ENCODE measurements at regions not wholly inside any gene's neighbourhood (a gene's known extent, or its start where the extent isn't known, plus 50 kb on each side); places are given as distances from the start of the nearest gene placed in this dataset.

- DNase-seq, result no peak
- H2AFZ ChIP-seq (ENCODE audit: low read length), result no peak overlapping the region
- H3K79me2 ChIP-seq (ENCODE audit: low read length), result no peaks in the 10 kb centered on the region
- no peaks in the 10 kb centered on the region for H3K4me1 ChIP-seq (ENCODE audit: low read length)
- no peaks in the 10 kb centered on the region for H4K20me1 ChIP-seq (ENCODE audit: insufficient read depth, low read depth, low read length)
- H3K27me3 ChIP-seq (ENCODE audit: low read length), result no peaks in the 10 kb centered on the region
- H3K9me2 ChIP-seq (replicated peaks; ENCODE audit: insufficient read depth, low read length), result no peaks in the 10 kb centered on the region
- H3K4me2 ChIP-seq (ENCODE audit: low read depth, low read length, poor library complexity, severe bottlenecking), result no peak overlapping the region
- no peak overlapping the region for H3K27ac ChIP-seq (ENCODE audit: low read length)
- no peak overlapping the region for H3K4me3 ChIP-seq (ENCODE audit: low read length)
- H3K9me3 ChIP-seq (ENCODE audit: low read length), result no peaks in the 10 kb centered on the region
- H3K36me3 ChIP-seq (ENCODE audit: insufficient read depth, low read length), result no peaks in the 10 kb centered on the region
- H3K9ac ChIP-seq (ENCODE audit: low read length), result no peak overlapping the region
Measured at GRCh38 chr1:87197641-87198040, 131.0 kb upstream of the LMO4 start.

DNA sequence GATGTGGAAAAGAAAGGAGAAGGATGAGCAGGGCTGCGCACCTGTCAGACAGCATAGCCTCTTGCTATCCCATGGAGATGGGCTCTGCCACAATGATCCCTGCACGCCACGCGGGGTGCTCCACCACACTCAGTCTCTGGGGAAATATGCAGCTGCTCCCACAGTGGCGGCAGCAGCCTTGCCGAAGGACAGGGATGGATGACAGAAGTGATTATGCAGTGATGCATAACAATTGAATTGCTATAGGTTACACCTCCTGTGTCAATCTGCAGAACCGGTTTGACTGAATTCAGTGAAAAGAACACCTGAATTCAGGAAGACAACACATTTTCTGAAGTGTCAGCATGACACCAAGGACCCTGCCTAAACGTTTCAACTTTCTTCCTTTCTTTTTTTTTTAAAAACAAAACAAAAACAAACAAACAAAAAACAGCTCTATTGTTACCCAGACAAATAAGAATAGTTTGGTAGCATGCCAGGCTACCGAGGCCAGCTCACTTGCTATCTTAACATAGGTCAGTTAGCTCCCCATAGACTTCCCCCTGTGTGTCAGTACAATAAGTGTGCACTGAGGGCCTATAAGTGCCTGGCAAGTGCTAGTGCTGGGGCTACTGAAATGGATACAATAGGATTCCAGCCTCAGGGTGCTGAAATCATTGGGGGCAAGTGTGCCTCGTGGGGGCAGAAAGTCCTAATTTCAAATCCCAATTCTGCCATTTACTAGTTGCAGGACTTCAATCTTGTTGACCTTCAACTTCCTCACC is 127.6 kb upstream of the LMO4 start:
- H2AFZ ChIP-seq (ENCODE audit: low read length), result no peak overlapping the region
- H3K27me3 ChIP-seq (ENCODE audit: low read length), result no peaks in the 10 kb centered on the region
- no peak overlapping the region for H3K4me3 ChIP-seq (ENCODE audit: low read length)
- no peak overlapping the region for H3K9ac ChIP-seq (ENCODE audit: low read length)
- no peak overlapping the region for H3K4me2 ChIP-seq (ENCODE audit: low read depth, low read length, poor library complexity, severe bottlenecking)
- no peaks in the 10 kb centered on the region for H3K79me2 ChIP-seq (ENCODE audit: low read length)
- no peak for DNase-seq
- no peaks in the 10 kb centered on the region for H3K9me3 ChIP-seq (ENCODE audit: low read length)
- no peaks in the 10 kb centered on the region for H4K20me1 ChIP-seq (ENCODE audit: insufficient read depth, low read depth, low read length)
- no peaks in the 10 kb centered on the region for H3K9me2 ChIP-seq (replicated peaks; ENCODE audit: insufficient read depth, low read length)
- peaks cover 9% of the 10 kb centered on the region for H3K4me1 ChIP-seq (ENCODE audit: low read length)
- no peak overlapping the region for H3K27ac ChIP-seq (ENCODE audit: low read length)
- no peaks in the 10 kb centered on the region for H3K36me3 ChIP-seq (ENCODE audit: insufficient read depth, low read length)

DNA sequence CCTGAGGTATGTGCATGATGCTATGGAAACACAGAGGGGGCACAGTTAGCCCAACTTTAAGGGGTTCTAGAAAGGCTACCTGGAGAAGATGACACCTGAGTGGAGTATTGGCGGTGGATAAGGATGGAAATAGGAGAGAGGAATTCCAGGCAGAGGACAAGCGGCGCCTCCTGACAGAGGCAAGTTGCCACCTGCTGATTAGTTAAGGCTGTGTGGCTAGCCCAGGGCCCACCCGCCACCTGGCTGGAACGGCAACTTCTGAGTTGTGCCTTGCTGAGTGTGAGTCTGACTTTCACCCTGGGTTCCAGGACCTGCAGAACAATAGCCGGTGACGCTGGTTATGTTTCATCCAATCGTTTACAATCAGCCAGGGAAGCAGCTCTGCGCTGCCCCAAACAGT is 126.9 kb upstream of the LMO4 start:
- Histone ChIP-seq H4K20me1 (ENCODE audit: insufficient read depth, low read depth, low read length) (no peaks in the 10 kb centered on the region), H3K9me2 (replicated peaks; ENCODE audit: insufficient read depth, low read length) (no peaks in the 10 kb centered on the region), H3K27ac (ENCODE audit: low read length) (no peak overlapping the region), H3K9ac (ENCODE audit: low read length) (no peak overlapping the region), H3K9me3 (ENCODE audit: low read length) (no peaks in the 10 kb centered on the region), H3K4me3 (ENCODE audit: low read length) (no peak overlapping the region), H3K27me3 (ENCODE audit: low read length) (no peaks in the 10 kb centered on the region), H3K79me2 (ENCODE audit: low read length) (no peaks in the 10 kb centered on the region), H2AFZ (ENCODE audit: low read length) (no peak overlapping the region), H3K36me3 (ENCODE audit: insufficient read depth, low read length) (no peaks in the 10 kb centered on the region), H3K4me1 (ENCODE audit: low read length) (peaks cover 16% of the 10 kb centered on the region), H3K4me2 (ENCODE audit: low read depth, low read length, poor library complexity, severe bottlenecking) (no peak overlapping the region)
- DNase-seq, result no peak

DNA sequence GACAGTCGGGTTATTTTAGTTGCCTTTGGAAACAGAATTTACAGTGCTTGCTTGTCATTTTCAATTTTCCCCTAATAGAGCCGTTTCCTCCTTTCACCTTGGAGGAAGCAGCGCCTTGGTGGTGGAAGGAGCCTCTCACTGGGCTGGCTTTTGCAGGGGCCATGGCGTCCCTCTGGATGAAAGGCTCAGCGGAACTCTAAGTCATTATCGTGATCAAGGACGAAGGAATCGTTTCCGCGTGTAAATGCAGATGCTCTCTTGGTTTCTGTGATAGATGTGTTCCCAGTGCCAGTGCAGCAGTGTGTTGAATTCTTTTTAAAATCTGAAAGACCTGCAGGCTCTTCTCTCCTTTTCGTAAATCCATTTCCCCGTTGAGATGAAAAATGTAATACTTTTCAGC is 126.2 kb upstream of the LMO4 start:
- Histone ChIP-seq H2AFZ (ENCODE audit: low read length) (no peak overlapping the region), H4K20me1 (ENCODE audit: insufficient read depth, low read depth, low read length) (no peaks in the 10 kb centered on the region), H3K36me3 (ENCODE audit: insufficient read depth, low read length) (no peaks in the 10 kb centered on the region), H3K27me3 (ENCODE audit: low read length) (no peaks in the 10 kb centered on the region), H3K79me2 (ENCODE audit: low read length) (no peaks in the 10 kb centered on the region), H3K9me3 (ENCODE audit: low read length) (no peaks in the 10 kb centered on the region), H3K9me2 (replicated peaks; ENCODE audit: insufficient read depth, low read length) (no peaks in the 10 kb centered on the region), H3K27ac (ENCODE audit: low read length) (no peak overlapping the region), H3K4me2 (ENCODE audit: low read depth, low read length, poor library complexity, severe bottlenecking) (no peak overlapping the region), H3K4me1 (ENCODE audit: low read length) (peaks cover 23% of the 10 kb centered on the region), H3K9ac (ENCODE audit: low read length) (no peak overlapping the region), H3K4me3 (ENCODE audit: low read length) (no peak overlapping the region)
- no peak for DNase-seq

- H3K9me2 ChIP-seq (replicated peaks; ENCODE audit: insufficient read depth, low read length), result no peaks in the 10 kb centered on the region
- H4K20me1 ChIP-seq (ENCODE audit: insufficient read depth, low read depth, low read length), result no peaks in the 10 kb centered on the region
- no peaks in the 10 kb centered on the region for H3K9me3 ChIP-seq (ENCODE audit: low read length)
- H2AFZ ChIP-seq (ENCODE audit: low read length), result no peak overlapping the region
- peaks cover 24% of the 10 kb centered on the region for H3K4me1 ChIP-seq (ENCODE audit: low read length)
- H3K9ac ChIP-seq (ENCODE audit: low read length), result no peak overlapping the region
- H3K36me3 ChIP-seq (ENCODE audit: insufficient read depth, low read length), result no peaks in the 10 kb centered on the region
- no peaks in the 10 kb centered on the region for H3K27me3 ChIP-seq (ENCODE audit: low read length)
- no peak overlapping the region for H3K4me3 ChIP-seq (ENCODE audit: low read length)
- DNase-seq, result no peak
- H3K4me2 ChIP-seq (ENCODE audit: low read depth, low read length, poor library complexity, severe bottlenecking), result no peak overlapping the region
- H3K27ac ChIP-seq (ENCODE audit: low read length), result no peak overlapping the region
- H3K79me2 ChIP-seq (ENCODE audit: low read length), result no peaks in the 10 kb centered on the region
Measured at GRCh38 chr1:87202922-87203655, 125.6 kb upstream of the LMO4 start.

DNA sequence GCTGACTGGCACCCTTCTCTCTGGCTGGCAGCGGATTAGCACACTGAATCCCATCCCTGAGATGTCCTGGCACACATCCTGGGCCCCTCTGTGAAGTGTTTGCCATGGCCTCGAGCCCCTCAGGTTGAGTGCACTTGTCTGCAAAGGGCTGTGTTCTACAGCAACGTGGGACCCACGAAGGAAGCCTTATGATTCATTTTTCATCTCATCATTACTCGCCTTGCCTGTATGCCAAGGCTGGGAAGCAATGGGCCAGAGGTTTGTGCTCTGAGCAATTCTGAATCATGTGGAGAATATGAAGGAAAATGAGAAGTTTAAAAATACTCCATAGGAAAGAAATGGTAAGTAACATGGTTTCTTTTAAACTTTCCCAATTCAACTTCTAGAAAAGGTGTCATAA is 124.8 kb upstream of the LMO4 start:
- no peak overlapping the region for H3K9ac ChIP-seq (ENCODE audit: low read length)
- H3K79me2 ChIP-seq (ENCODE audit: low read length), result no peaks in the 10 kb centered on the region
- H2AFZ ChIP-seq (ENCODE audit: low read length), result no peak overlapping the region
- H3K9me2 ChIP-seq (replicated peaks; ENCODE audit: insufficient read depth, low read length), result no peaks in the 10 kb centered on the region
- no peaks in the 10 kb centered on the region for H3K36me3 ChIP-seq (ENCODE audit: insufficient read depth, low read length)
- H3K9me3 ChIP-seq (ENCODE audit: low read length), result no peaks in the 10 kb centered on the region
- H3K4me3 ChIP-seq (ENCODE audit: low read length), result no peak overlapping the region
- H4K20me1 ChIP-seq (ENCODE audit: insufficient read depth, low read depth, low read length), result no peaks in the 10 kb centered on the region
- DNase-seq, result no peak
- H3K4me2 ChIP-seq (ENCODE audit: low read depth, low read length, poor library complexity, severe bottlenecking), result no peak overlapping the region
- H3K27me3 ChIP-seq (ENCODE audit: low read length), result no peaks in the 10 kb centered on the region
- H3K27ac ChIP-seq (ENCODE audit: low read length), result no peak overlapping the region
- H3K4me1 ChIP-seq (ENCODE audit: low read length), result peaks cover 24% of the 10 kb centered on the region

DNA sequence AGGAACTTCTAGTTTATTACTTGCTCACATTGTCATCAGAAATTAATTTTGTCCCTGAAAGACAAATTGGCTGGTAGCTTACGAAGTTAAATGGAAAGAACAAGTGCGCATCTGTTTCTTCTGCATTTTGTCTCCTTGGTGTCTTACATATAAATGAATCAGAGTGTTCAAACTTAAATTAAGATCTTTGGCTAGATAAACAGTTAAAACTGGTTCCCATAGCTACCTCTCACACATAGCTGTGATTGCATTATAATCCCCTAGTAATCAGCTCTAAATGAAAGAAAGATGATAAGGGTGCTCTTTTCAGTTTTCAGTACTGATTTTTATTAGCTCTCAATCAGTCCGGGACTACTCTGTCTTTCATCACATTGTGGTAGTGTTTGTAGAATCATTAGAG is 124.2 kb upstream of the LMO4 start:
- Histone ChIP-seq H3K27ac (ENCODE audit: low read length) (no peak overlapping the region), H2AFZ (ENCODE audit: low read length) (no peak overlapping the region)

DNA sequence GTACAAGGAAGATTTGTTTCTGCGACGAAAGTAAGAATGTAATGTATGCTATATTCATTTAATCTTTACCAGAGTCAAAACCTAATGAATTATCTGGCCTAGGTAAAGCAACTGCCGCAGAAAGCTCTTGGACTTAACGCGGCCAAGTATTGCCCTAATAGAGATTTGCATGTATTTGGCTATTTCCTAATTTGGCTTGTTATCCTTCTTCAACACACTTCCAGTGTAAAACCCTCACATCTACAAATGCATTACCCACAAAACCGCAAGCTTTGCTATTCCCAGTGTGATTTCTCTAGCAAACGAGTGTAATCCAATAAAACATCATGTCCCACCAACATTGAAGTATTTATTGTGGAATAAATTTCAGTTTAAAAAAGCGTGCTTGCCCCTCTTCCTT is 123.8 kb upstream of the LMO4 start:
- no peak for DNase-seq
- Histone ChIP-seq H4K20me1 (ENCODE audit: insufficient read depth, low read depth, low read length) (no peaks in the 10 kb centered on the region), H3K4me2 (ENCODE audit: low read depth, low read length, poor library complexity, severe bottlenecking) (no peak overlapping the region), H3K9me3 (ENCODE audit: low read length) (no peaks in the 10 kb centered on the region), H3K9me2 (replicated peaks; ENCODE audit: insufficient read depth, low read length) (no peaks in the 10 kb centered on the region), H3K27me3 (ENCODE audit: low read length) (no peaks in the 10 kb centered on the region), H3K4me1 (ENCODE audit: low read length) (peaks cover 24% of the 10 kb centered on the region), H3K79me2 (ENCODE audit: low read length) (no peaks in the 10 kb centered on the region), H3K27ac (ENCODE audit: low read length) (no peak overlapping the region), H3K4me3 (ENCODE audit: low read length) (no peak overlapping the region), H3K36me3 (ENCODE audit: insufficient read depth, low read length) (no peaks in the 10 kb centered on the region), H2AFZ (ENCODE audit: low read length) (no peak overlapping the region), H3K9ac (ENCODE audit: low read length) (no peak overlapping the region)

More for the DNA sequence above, 124.2 kb upstream of the LMO4 start:
- no peaks in the 10 kb centered on the region for H3K36me3 ChIP-seq (ENCODE audit: insufficient read depth, low read length)
- no peak overlapping the region for H3K4me3 ChIP-seq (ENCODE audit: low read length)
- H3K9me3 ChIP-seq (ENCODE audit: low read length), result no peaks in the 10 kb centered on the region
- no peaks in the 10 kb centered on the region for H4K20me1 ChIP-seq (ENCODE audit: insufficient read depth, low read depth, low read length)
- no peaks in the 10 kb centered on the region for H3K79me2 ChIP-seq (ENCODE audit: low read length)
- no peaks in the 10 kb centered on the region for H3K27me3 ChIP-seq (ENCODE audit: low read length)
- no peak for DNase-seq
- H3K4me1 ChIP-seq (ENCODE audit: low read length), result peaks cover 24% of the 10 kb centered on the region
- H3K4me2 ChIP-seq (ENCODE audit: low read depth, low read length, poor library complexity, severe bottlenecking), result no peak overlapping the region
- H3K9ac ChIP-seq (ENCODE audit: low read length), result no peak overlapping the region
- no peaks in the 10 kb centered on the region for H3K9me2 ChIP-seq (replicated peaks; ENCODE audit: insufficient read depth, low read length)

Data from Karpas-422 (cell line).